ENCODE measurements at regions not wholly inside any gene's neighbourhood (a gene's known extent, or its start where the extent isn't known, plus 50 kb on each side); places are given as distances from the start of the nearest gene placed in this dataset.

GRCh38 chr5:125611541-125611940 is 811.7 kb upstream of the GRAMD2B start:
- Histone ChIP-seq H3K9ac (no peak overlapping the region), H3K36me3 (no peaks in the 10 kb centered on the region), H3K4me3 (no peak overlapping the region), H2AFZ (replicated peaks) (no peak overlapping the region), H3K9me3 (ENCODE audit: low read depth) (no peaks in the 10 kb centered on the region), H4K20me1 (ENCODE audit: low read depth) (no peaks in the 10 kb centered on the region), H3K27ac (no peak overlapping the region), H3K27me3 (no peaks in the 10 kb centered on the region), H3K4me2 (no peak overlapping the region), H3F3A (ENCODE audit: low read depth) (peaks cover 26% of the 10 kb centered on the region), H3K4me1 (no peaks in the 10 kb centered on the region), H3K79me2 (ENCODE audit: low read depth) (no peaks in the 10 kb centered on the region)
- no peak for DNase-seq (ENCODE audit: low spot score)
- Mint-ChIP-seq H3K27me3 (ENCODE audit: insufficient read depth, low read depth) (no peaks in the 10 kb centered on the region), H3K36me3 (peaks cover 2% of the 10 kb centered on the region), H3K27ac (no peak overlapping the region), H3K4me3 (no peak overlapping the region), H3K4me1 (peaks cover 15% of the 10 kb centered on the region), H3K9me3 (peaks cover 2% of the 10 kb centered on the region)
- TF ChIP-seq, protein P1, sequence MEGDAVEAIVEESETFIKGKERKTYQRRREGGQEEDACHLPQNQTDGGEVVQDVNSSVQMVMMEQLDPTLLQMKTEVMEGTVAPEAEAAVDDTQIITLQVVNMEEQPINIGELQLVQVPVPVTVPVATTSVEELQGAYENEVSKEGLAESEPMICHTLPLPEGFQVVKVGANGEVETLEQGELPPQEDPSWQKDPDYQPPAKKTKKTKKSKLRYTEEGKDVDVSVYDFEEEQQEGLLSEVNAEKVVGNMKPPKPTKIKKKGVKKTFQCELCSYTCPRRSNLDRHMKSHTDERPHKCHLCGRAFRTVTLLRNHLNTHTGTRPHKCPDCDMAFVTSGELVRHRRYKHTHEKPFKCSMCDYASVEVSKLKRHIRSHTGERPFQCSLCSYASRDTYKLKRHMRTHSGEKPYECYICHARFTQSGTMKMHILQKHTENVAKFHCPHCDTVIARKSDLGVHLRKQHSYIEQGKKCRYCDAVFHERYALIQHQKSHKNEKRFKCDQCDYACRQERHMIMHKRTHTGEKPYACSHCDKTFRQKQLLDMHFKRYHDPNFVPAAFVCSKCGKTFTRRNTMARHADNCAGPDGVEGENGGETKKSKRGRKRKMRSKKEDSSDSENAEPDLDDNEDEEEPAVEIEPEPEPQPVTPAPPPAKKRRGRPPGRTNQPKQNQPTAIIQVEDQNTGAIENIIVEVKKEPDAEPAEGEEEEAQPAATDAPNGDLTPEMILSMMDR (IDR thresholded peaks at IDR 0.05), result no peak
- TF ChIP-seq EZH2 (IDR thresholded peaks at IDR 0.05) (no peak), EZH2phosphoT487 (IDR thresholded peaks at IDR 0.05) (no peak)

DNA sequence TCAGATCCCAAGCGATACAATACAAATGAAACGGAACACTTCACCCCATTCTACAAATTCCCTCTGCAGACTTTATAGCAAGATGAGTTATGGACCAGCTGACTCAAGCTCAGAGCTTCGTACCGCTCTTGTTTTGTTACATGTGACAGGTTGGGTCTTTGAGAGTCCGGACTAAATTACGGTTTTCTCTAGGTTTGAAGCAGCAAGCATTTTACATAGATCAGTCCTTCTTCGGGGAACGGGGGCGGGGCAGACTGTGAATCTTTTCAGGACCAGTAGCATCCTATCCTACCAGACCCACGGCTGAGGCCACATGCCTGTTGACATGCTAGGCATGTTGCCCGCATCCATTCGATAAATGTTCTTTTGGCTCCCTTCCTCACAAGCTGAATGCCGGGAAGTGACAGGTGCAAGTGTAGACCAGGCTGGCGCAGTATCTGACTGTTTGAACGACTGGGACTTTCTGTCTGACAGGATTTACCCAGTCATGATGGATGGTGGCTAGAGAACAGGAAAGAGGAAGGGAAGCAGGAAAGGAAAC is 811.0 kb upstream of the GRAMD2B start:
- no peaks in the 10 kb centered on the region for H3K79me2 ChIP-seq (ENCODE audit: low read depth)
- peak overlapping the region; percentile 67 for H2AFZ ChIP-seq (replicated peaks)
- H3K4me1 ChIP-seq, result no peaks in the 10 kb centered on the region
- H3K9ac ChIP-seq, result no peak overlapping the region
- no peaks in the 10 kb centered on the region for H4K20me1 ChIP-seq (ENCODE audit: low read depth)
- no peak for DNase-seq (ENCODE audit: low spot score)
- Mint-ChIP-seq H3K36me3 (no peaks in the 10 kb centered on the region), H3K27ac (peak overlapping the region; percentile 77), H3K9me3 (no peaks in the 10 kb centered on the region), H3K27me3 (ENCODE audit: insufficient read depth, low read depth) (no peaks in the 10 kb centered on the region), H3K4me1 (peaks cover 15% of the 10 kb centered on the region), H3K4me3 (no peak overlapping the region)
- TF ChIP-seq EZH2 (IDR thresholded peaks at IDR 0.05) (no peak), EZH2phosphoT487 (IDR thresholded peaks at IDR 0.05) (no peak)
- TF ChIP-seq, protein P1 (IDR thresholded peaks at IDR 0.05), result no peak
- peaks cover 26% of the 10 kb centered on the region for H3F3A ChIP-seq (ENCODE audit: low read depth)
- no peaks in the 10 kb centered on the region for H3K36me3 ChIP-seq
- H3K27ac ChIP-seq, result no peak overlapping the region
- H3K27me3 ChIP-seq, result no peaks in the 10 kb centered on the region
- H3K9me3 ChIP-seq (ENCODE audit: low read depth), result no peaks in the 10 kb centered on the region
- H3K4me2 ChIP-seq, result no peak overlapping the region
- no peak overlapping the region for H3K4me3 ChIP-seq

GRCh38 chr5:125612776-125613175 is 810.4 kb upstream of the GRAMD2B start:
- Histone ChIP-seq H3K4me3 (no peak overlapping the region), H3K4me1 (no peaks in the 10 kb centered on the region)

More at GRCh38 chr5:125612776-125613175, 810.4 kb upstream of the GRAMD2B start:
- no peak overlapping the region for H3K9ac ChIP-seq
- peak overlapping the region; percentile 67 for H2AFZ ChIP-seq (replicated peaks)
- Mint-ChIP-seq H3K4me3 (no peak overlapping the region), H3K27ac (no peak overlapping the region), H3K9me3 (no peaks in the 10 kb centered on the region), H3K4me1 (peaks cover 15% of the 10 kb centered on the region), H3K36me3 (no peaks in the 10 kb centered on the region), H3K27me3 (ENCODE audit: insufficient read depth, low read depth) (no peaks in the 10 kb centered on the region)
- no peaks in the 10 kb centered on the region for H3K9me3 ChIP-seq (ENCODE audit: low read depth)
- no peak overlapping the region for H3K4me2 ChIP-seq
- H3F3A ChIP-seq (ENCODE audit: low read depth), result peaks cover 26% of the 10 kb centered on the region
- TF ChIP-seq EZH2phosphoT487 (IDR thresholded peaks at IDR 0.05) (no peak), EZH2 (IDR thresholded peaks at IDR 0.05) (no peak)
- TF ChIP-seq, protein P1 (IDR thresholded peaks at IDR 0.05), result no peak
- DNase-seq (ENCODE audit: low spot score), result no peak
- no peaks in the 10 kb centered on the region for H3K79me2 ChIP-seq (ENCODE audit: low read depth)
- no peak overlapping the region for H3K27ac ChIP-seq
- H3K36me3 ChIP-seq, result no peaks in the 10 kb centered on the region
- H3K27me3 ChIP-seq, result no peaks in the 10 kb centered on the region
- no peaks in the 10 kb centered on the region for H4K20me1 ChIP-seq (ENCODE audit: low read depth)
